GM23338 (cell line): ENCODE measurements at regions not wholly inside any gene's neighbourhood (a gene's known extent, or its start where the extent isn't known, plus 50 kb on each side); places are given as distances from the start of the nearest gene placed in this dataset.

Experiments used
- ATAC-seq: fragments of 200-7000 bp; cut with Tn5 transposase; 3 replicates; pipeline ENCODE4 v1.9.1; 2020
- DNase-seq: peaks from one replicate; pipeline ENCODE4 v3.0.0-alpha.2; 2015; ENCODE audit warnings: low spot score
- H2AFZ ChIP-seq: fragments of 200-600 bp; sonication (generic); 2 replicates; pipeline ENCODE4 v1.8.0; 2016; ENCODE audit warnings: antibody characterized with exemption, mild to moderate bottlenecking, moderate library complexity
- H3F3A ChIP-seq: fragments of 200-600 bp; sonication (generic); replicated peaks from 2 replicates; pipeline ENCODE4 v1.8.0; 2017; ENCODE audit warnings: antibody characterized with exemption, mixed run types, low read depth
- H3K27ac ChIP-seq: fragments of 200-600 bp; sonication (generic); 2 replicates; pipeline ENCODE4 v1.6.1; 2016; ENCODE audit warnings: low read depth
- H3K27me3 ChIP-seq: fragments of 200-600 bp; sonication (generic); 2 replicates; pipeline ENCODE4 v1.8.0; 2016; ENCODE audit warnings: mild to moderate bottlenecking, mixed run types, moderate library complexity; ENCODE audit not compliant: insufficient read depth
- H3K36me3 ChIP-seq: fragments of 200-600 bp; sonication (generic); 2 replicates; pipeline ENCODE4 v1.8.0; 2016; ENCODE audit warnings: mild to moderate bottlenecking; ENCODE audit not compliant: insufficient read depth
- H3K4me1 ChIP-seq: fragments of 200-600 bp; sonication (generic); 2 replicates; pipeline ENCODE4 v1.8.0; 2016; ENCODE audit warnings: mild to moderate bottlenecking, moderate library complexity; ENCODE audit not compliant: insufficient read depth
- H3K4me2 ChIP-seq: fragments of 200-600 bp; sonication (generic); 2 replicates; pipeline ENCODE4 v1.7.1; 2017; ENCODE audit warnings: mixed run types
- H3K4me3 ChIP-seq: fragments of 200-600 bp; sonication (generic); 2 replicates; pipeline ENCODE4 v1.6.1; 2016; ENCODE audit warnings: mixed run types
- H3K79me2 ChIP-seq: fragments of 200-600 bp; sonication (generic); replicated peaks from 2 replicates; pipeline ENCODE4 v1.8.0; 2017; ENCODE audit warnings: mild to moderate bottlenecking; ENCODE audit not compliant: insufficient read depth
- H3K9me2 ChIP-seq: fragments of 200-600 bp; sonication (generic); 2 replicates; pipeline ENCODE4 v1.8.0; 2017; ENCODE audit not compliant: insufficient read depth
- H4K20me1 ChIP-seq: fragments of 200-600 bp; sonication (generic); replicated peaks from 2 replicates; pipeline ENCODE4 v1.8.0; 2017; ENCODE audit warnings: mild to moderate bottlenecking; ENCODE audit not compliant: insufficient read depth
- H3K27ac Mint-ChIP-seq: 2 replicates; pipeline ENCODE4 v1.8.0; 2020; ENCODE audit warnings: inconsistent platforms, mild to moderate bottlenecking, moderate library complexity, mixed read lengths
- H3K27me3 Mint-ChIP-seq: 3 replicates; pipeline ENCODE4 v1.8.0; 2022; ENCODE audit warnings: low read depth, mild to moderate bottlenecking, moderate library complexity, mixed read lengths, inconsistent platforms; ENCODE audit not compliant: insufficient read depth, poor library complexity
- H3K36me3 Mint-ChIP-seq: 3 replicates; pipeline ENCODE4 v1.8.0; 2021; ENCODE audit warnings: low read depth, mild to moderate bottlenecking, inconsistent platforms, moderate library complexity, mixed read lengths
- H3K4me1 Mint-ChIP-seq: 3 replicates; pipeline ENCODE4 v1.8.0; 2020; ENCODE audit warnings: mild to moderate bottlenecking, inconsistent platforms, mixed read lengths
- H3K4me3 Mint-ChIP-seq: 3 replicates; pipeline ENCODE4 v1.8.0; 2021; ENCODE audit warnings: moderate library complexity, mild to moderate bottlenecking, inconsistent platforms, mixed read lengths
- H3K9me3 Mint-ChIP-seq: 3 replicates; pipeline ENCODE4 v1.8.0; 2020; ENCODE audit warnings: moderate library complexity, mild to moderate bottlenecking, inconsistent platforms, mixed read lengths
- CREB1 ChIP-seq: fragments of 250-450 bp; sonication (Bioruptor Pico); IDR thresholded peaks from 2 replicates; pipeline ENCODE4 v1.5.0; 2020; ENCODE audit warnings: low read depth, mild to moderate bottlenecking, moderate library complexity
- CTCF ChIP-seq, 2 experiments: fragments of 200-600 bp in 1 of 2; sonication (generic) in 1 of 2; conservative IDR thresholded peaks; 2 replicates each; pipeline versions ENCODE4 v1.5.1 to v1.6.1; 2016 to 2017; ENCODE audit warnings: antibody characterized with exemption in 2 of 2, low read depth in 2 of 2, mild to moderate bottlenecking in 2 of 2, moderate library complexity in 1 of 2
- ETS1 ChIP-seq: IDR thresholded peaks from 2 replicates; pipeline ENCODE4 v1.6.1; 2016; ENCODE audit warnings: antibody characterized with exemption
- EZH2 ChIP-seq: fragments of 200-600 bp; sonication (generic); IDR thresholded peaks from one replicate; pipeline ENCODE4 v1.8.0; 2017; ENCODE audit warnings: antibody characterized with exemption, mild to moderate bottlenecking, low read depth; ENCODE audit not compliant: unreplicated experiment
- EZH2phosphoT487 ChIP-seq: fragments of 200-600 bp; sonication (generic); IDR thresholded peaks from one replicate; pipeline ENCODE4 v1.8.1; 2018; ENCODE audit warnings: antibody characterized with exemption; ENCODE audit not compliant: unreplicated experiment
- JUNB ChIP-seq: IDR thresholded peaks from one replicate; pipeline ENCODE4 v1.6.1; 2016; ENCODE audit warnings: antibody characterized with exemption; ENCODE audit not compliant: unreplicated experiment
- NANOG ChIP-seq: IDR thresholded peaks from 2 replicates; pipeline ENCODE4 v1.6.1; 2016; ENCODE audit warnings: antibody characterized with exemption, borderline replicate concordance
- POLR2AphosphoS5 ChIP-seq: IDR thresholded peaks from 2 replicates; pipeline ENCODE4 v1.6.1; 2016; ENCODE audit warnings: antibody characterized with exemption, low read depth
- REST ChIP-seq: IDR thresholded peaks from one replicate; pipeline ENCODE4 v1.6.1; 2018; ENCODE audit warnings: antibody characterized with exemption; ENCODE audit not compliant: unreplicated experiment
- STAT1 ChIP-seq: IDR thresholded peaks from one replicate; pipeline ENCODE4 v1.6.1; 2016; ENCODE audit warnings: antibody characterized with exemption; ENCODE audit not compliant: unreplicated experiment
- ZNF114 ChIP-seq: fragments of 250-450 bp; sonication (Bioruptor Pico); IDR thresholded peaks from 2 replicates; pipeline ENCODE4 v1.5.0; 2020; ENCODE audit warnings: mild to moderate bottlenecking, moderate library complexity
- ZNF331 ChIP-seq: fragments of 250-450 bp; sonication (Bioruptor Pico); IDR thresholded peaks from 2 replicates; pipeline ENCODE4 v1.5.0; 2020; ENCODE audit warnings: low read depth, mild to moderate bottlenecking, moderate library complexity
- ZNF462 ChIP-seq: fragments of 250-450 bp; sonication (Bioruptor Pico); IDR thresholded peaks from 2 replicates; pipeline ENCODE4 v1.5.0; 2020; ENCODE audit warnings: mild to moderate bottlenecking, moderate library complexity

GRCh38 chr12:113537751-113538087, 66.0 kb upstream of the LHX5 start:
- H3K27ac Mint-ChIP-seq = no peak overlapping the region
- TF ChIP-seq STAT1 (no peak), CREB1 (CRISPR knock-in tag) (no peak), REST (no peak), POLR2AphosphoS5 (no peak), EZH2phosphoT487 (no peak), ZNF462 (CRISPR knock-in tag) (no peak), JUNB (no peak), NANOG (no peak), CTCF (conservative IDR thresholded peaks at IDR 0.05; ENCODE audit: low read depth in 2 of 2) (no peak), ZNF114 (no peak), ETS1 (no peak), EZH2 (no peak), ZNF331 (CRISPR knock-in tag) (no peak)
- Histone ChIP-seq H3K36me3 (no peaks in the 10 kb centered on the region), H3F3A (no peaks in the 10 kb centered on the region), H3K9me2 (no peaks in the 10 kb centered on the region), H3K27me3 (no peaks in the 10 kb centered on the region), H4K20me1 (no peaks in the 10 kb centered on the region), H3K4me3 (no peak overlapping the region), H3K79me2 (no peaks in the 10 kb centered on the region), H3K4me1 (no peaks in the 10 kb centered on the region), H3K27ac (no peak overlapping the region), H3K4me2 (no peak overlapping the region), H2AFZ (no peak overlapping the region)
- DNase-seq = no peak
- ATAC-seq = no peak
- 0 out of 3 replicates have a peak, but pooled peaks cover 2% of the 10 kb centered on the region for H3K4me1 Mint-ChIP-seq
- H3K27me3 Mint-ChIP-seq = peaks cover 13% of the 10 kb centered on the region
- H3K9me3 Mint-ChIP-seq = peaks cover 14% of the 10 kb centered on the region
- H3K36me3 Mint-ChIP-seq = no peaks in the 10 kb centered on the region
- H3K4me3 Mint-ChIP-seq = no peak overlapping the region
